Gastrocnemius medialis (tissue), 4 donors: ENCODE measurements at regions not wholly inside any gene's neighbourhood (a gene's known extent, or its start where the extent isn't known, plus 50 kb on each side); places are given as distances from the start of the nearest gene placed in this dataset.

Experiments used
- CTCF ChIP-seq, 5 experiments: fragments of 450-650 bp in 3 of 5; fragments of 200-600 bp in 2 of 5; sonication (generic) in 2 of 5; IDR thresholded peaks in 4 of 5; conservative IDR thresholded peaks in 1 of 5; 1 replicate in 4 of 5; 2 replicates in 1 of 5; pipeline ENCODE4 v1.5.1; 2016 to 2019; ENCODE audit warnings: antibody characterized with exemption in 5 of 5, mild to moderate bottlenecking in 3 of 5, moderate library complexity in 3 of 5
- POLR2A ChIP-seq, 2 donors: fragments of 450-650 bp; IDR thresholded peaks; one replicate each; pipeline ENCODE4 v1.6.1; 2017; ENCODE audit warnings: antibody characterized with exemption in 2 of 2, mild to moderate bottlenecking in 2 of 2, moderate library complexity in 2 of 2

- TF ChIP-seq CTCF (IDR thresholded peaks at IDR 0.05 in 4 of 5, conservative IDR thresholded peaks at IDR 0.05 in 1 of 5) (no peak), POLR2A (IDR thresholded peaks at IDR 0.05) (no peak)
Observed at GRCh38 chr5:100469767-100470166, 65.4 kb upstream of the FAM174A start.
